ENCODE measurements at regions not wholly inside any gene's neighbourhood (a gene's known extent, or its start where the extent isn't known, plus 50 kb on each side); places are given as distances from the start of the nearest gene placed in this dataset.

GRCh38 chr20:22288156-22288555 is 296.2 kb downstream of the FOXA2 start:
- H3K27me3 Mint-ChIP-seq (ENCODE audit: unreplicated experiment) = peaks cover 2% of the 10 kb centered on the region
- TF ChIP-seq CTCF (IDR thresholded peaks at IDR 0.05; ENCODE audit: unreplicated experiment) = no peak
- peaks cover 3% of the 10 kb centered on the region for H3K4me1 Mint-ChIP-seq (ENCODE audit: unreplicated experiment)
- no peak for DNase-seq (ENCODE audit: low spot score)
- H3K9me3 Mint-ChIP-seq (ENCODE audit: unreplicated experiment) = no peaks in the 10 kb centered on the region
- no peak overlapping the region for H3K4me3 Mint-ChIP-seq (ENCODE audit: unreplicated experiment)
- no peaks in the 10 kb centered on the region for H3K36me3 Mint-ChIP-seq (ENCODE audit: low read depth, unreplicated experiment)
- no peak overlapping the region for H3K27ac Mint-ChIP-seq (ENCODE audit: unreplicated experiment)

- peaks cover 6% of the 10 kb centered on the region for H3K4me1 Mint-ChIP-seq (ENCODE audit: unreplicated experiment)
- no peak for DNase-seq (ENCODE audit: low spot score)
Measured at GRCh38 chr20:22285555-22285954, 298.8 kb downstream of the FOXA2 start.

GRCh38 chr20:22282696-22283095 is 301.7 kb downstream of the FOXA2 start:
- no peak for TF ChIP-seq CTCF (IDR thresholded peaks at IDR 0.05; ENCODE audit: unreplicated experiment)
- Mint-ChIP-seq H3K27me3 (ENCODE audit: unreplicated experiment) (no peaks in the 10 kb centered on the region), H3K9me3 (ENCODE audit: unreplicated experiment) (no peaks in the 10 kb centered on the region), H3K4me1 (ENCODE audit: unreplicated experiment) (peaks cover 3% of the 10 kb centered on the region), H3K36me3 (ENCODE audit: low read depth, unreplicated experiment) (no peaks in the 10 kb centered on the region), H3K27ac (ENCODE audit: unreplicated experiment) (no peak overlapping the region), H3K4me3 (ENCODE audit: unreplicated experiment) (no peak overlapping the region)
- DNase-seq (ENCODE audit: low spot score) = no peak

More at GRCh38 chr20:22285555-22285954, 298.8 kb downstream of the FOXA2 start:
- Mint-ChIP-seq H3K4me3 (ENCODE audit: unreplicated experiment) (no peak overlapping the region), H3K27me3 (ENCODE audit: unreplicated experiment) (no peaks in the 10 kb centered on the region), H3K9me3 (ENCODE audit: unreplicated experiment) (no peaks in the 10 kb centered on the region), H3K36me3 (ENCODE audit: low read depth, unreplicated experiment) (no peaks in the 10 kb centered on the region), H3K27ac (ENCODE audit: unreplicated experiment) (no peak overlapping the region)
- no peak for TF ChIP-seq CTCF (IDR thresholded peaks at IDR 0.05; ENCODE audit: unreplicated experiment)

- no peak for TF ChIP-seq CTCF (IDR thresholded peaks at IDR 0.05; ENCODE audit: unreplicated experiment)
- H3K9me3 Mint-ChIP-seq (ENCODE audit: unreplicated experiment) = no peaks in the 10 kb centered on the region
- H3K27ac Mint-ChIP-seq (ENCODE audit: unreplicated experiment) = no peak overlapping the region
- no peaks in the 10 kb centered on the region for H3K36me3 Mint-ChIP-seq (ENCODE audit: low read depth, unreplicated experiment)
- DNase-seq (ENCODE audit: low spot score) = no peak
- no peaks in the 10 kb centered on the region for H3K4me1 Mint-ChIP-seq (ENCODE audit: unreplicated experiment)
- no peak overlapping the region for H3K4me3 Mint-ChIP-seq (ENCODE audit: unreplicated experiment)
- H3K27me3 Mint-ChIP-seq (ENCODE audit: unreplicated experiment) = no peaks in the 10 kb centered on the region
Measured at GRCh38 chr20:22274330-22274729, 310.0 kb downstream of the FOXA2 start.

GRCh38 chr20:22268675-22269074 is 315.7 kb downstream of the FOXA2 start:
- no peak for DNase-seq (ENCODE audit: low spot score)
- no peaks in the 10 kb centered on the region for H3K27me3 Mint-ChIP-seq (ENCODE audit: unreplicated experiment)
- no peaks in the 10 kb centered on the region for H3K36me3 Mint-ChIP-seq (ENCODE audit: low read depth, unreplicated experiment)
- no peak overlapping the region for H3K27ac Mint-ChIP-seq (ENCODE audit: unreplicated experiment)
- H3K9me3 Mint-ChIP-seq (ENCODE audit: unreplicated experiment) = no peaks in the 10 kb centered on the region
- no peak for TF ChIP-seq CTCF (IDR thresholded peaks at IDR 0.05; ENCODE audit: unreplicated experiment)
- H3K4me3 Mint-ChIP-seq (ENCODE audit: unreplicated experiment) = no peak overlapping the region
- no peaks in the 10 kb centered on the region for H3K4me1 Mint-ChIP-seq (ENCODE audit: unreplicated experiment)
